HuH-7 (cell line): ENCODE measurements at regions not wholly inside any gene's neighbourhood (a gene's known extent, or its start where the extent isn't known, plus 50 kb on each side); places are given as distances from the start of the nearest gene placed in this dataset.
"Not testable (repeated sequence)": the region's sequence is repeated elsewhere in the genome, so short reads cannot be mapped to it uniquely, and the experiment has no call there.

ENCODE experiments used
- DNase-seq: peaks from one replicate; pipeline ENCODE4 v3.0.0; 2011; ENCODE audit warnings: low spot score

- DNase-seq = no peak
Observed at GRCh38 chr6:160804639-160805038, 102.6 kb downstream of the PLG start.

GRCh38 chr6:160808263-160808662 lies 106.2 kb downstream of the PLG start:
- no peak for DNase-seq

GRCh38 chr6:160810238-160810637 lies 108.2 kb downstream of the PLG start:
- no peak for DNase-seq

- no peak for DNase-seq
Observed at GRCh38 chr6:160812097-160812496, 110.1 kb downstream of the PLG start.

- no peak for DNase-seq
Observed at GRCh38 chr6:160818934-160819333, 116.9 kb downstream of the PLG start.

GRCh38 chr6:160820661-160821060 lies 118.6 kb downstream of the PLG start:
- DNase-seq = not testable (repeated sequence)

- no peak for DNase-seq
Observed at GRCh38 chr6:160831739-160832138, 129.7 kb downstream of the PLG start.

GRCh38 chr6:160832422-160832821 lies 130.4 kb downstream of the PLG start:
- no peak for DNase-seq

- DNase-seq = no peak
Observed at GRCh38 chr6:160837146-160837545, 135.1 kb downstream of the PLG start.

GRCh38 chr6:160851031-160851430 lies 140.5 kb upstream of the MAP3K4 start:
- DNase-seq = no peak

- DNase-seq = no peak
Observed at GRCh38 chr6:160853946-160854345, 137.6 kb upstream of the MAP3K4 start.

GRCh38 chr6:160858886-160859285 lies 132.7 kb upstream of the MAP3K4 start:
- DNase-seq = no peak

- no peak for DNase-seq
Observed at GRCh38 chr6:160859822-160860221, 131.7 kb upstream of the MAP3K4 start.

- no peak for DNase-seq
Observed at GRCh38 chr6:160861824-160862223, 129.7 kb upstream of the MAP3K4 start.

- DNase-seq = no peak
Observed at GRCh38 chr6:160863782-160864181, 127.8 kb upstream of the MAP3K4 start.

- no peak for DNase-seq
Observed at GRCh38 chr6:160871320-160871719, 120.2 kb upstream of the MAP3K4 start.

- DNase-seq = no peak
Observed at GRCh38 chr6:160881148-160881808, 110.3 kb upstream of the MAP3K4 start.

- no peak for DNase-seq
Observed at GRCh38 chr6:160882006-160882405, 109.6 kb upstream of the MAP3K4 start.

GRCh38 chr6:160882791-160883279 lies 108.7 kb upstream of the MAP3K4 start:
- DNase-seq = no peak

GRCh38 chr6:160883560-160883959 lies 108.0 kb upstream of the MAP3K4 start:
- DNase-seq = no peak

- DNase-seq = no peak
Observed at GRCh38 chr6:160883999-160884398, 107.6 kb upstream of the MAP3K4 start.

GRCh38 chr6:160889148-160889547 lies 102.4 kb upstream of the MAP3K4 start:
- not testable (repeated sequence) for DNase-seq

- DNase-seq = no peak
Observed at GRCh38 chr6:160891690-160892089, 99.9 kb upstream of the MAP3K4 start.

- DNase-seq = no peak
Observed at GRCh38 chr6:160895562-160895961, 96.0 kb upstream of the MAP3K4 start.
